SK-N-SH (cell line): ENCODE measurements at regions not wholly inside any gene's neighbourhood (a gene's known extent, or its start where the extent isn't known, plus 50 kb on each side); places are given as distances from the start of the nearest gene placed in this dataset.

ENCODE experiments used
- CTCF ChIA-PET: fragments of 300-600, 350-600 bp; formaldehyde crosslinking; extraction: SDS; loops from one replicate; lab custom pipeline; 2021; lab: Yijun Ruan, JAX
- POLR2A ChIA-PET: fragments of 350-600 bp; sonication (Branson Sonifier 250); formaldehyde crosslinking; extraction: SDS; loops from one replicate; lab custom pipeline; 2020; ENCODE audit warnings: antibody characterized with exemption, inconsistent platforms; lab: Yijun Ruan, JAX
- DNase-seq: peaks from one replicate; pipeline ENCODE4 v3.0.0; 2012
- H2AFZ ChIP-seq: fragments of 200-600 bp; sonication (generic); 2 replicates; pipeline ENCODE4 v1.8.1; 2016; ENCODE audit warnings: antibody characterized with exemption, mild to moderate bottlenecking, low read depth
- H3F3A ChIP-seq: fragments of 200-600 bp; sonication (generic); replicated peaks from 2 replicates; pipeline ENCODE3; 2016; ENCODE audit warnings: antibody characterized with exemption, mild to moderate bottlenecking; ENCODE audit not compliant: insufficient read depth
- H3K27ac ChIP-seq, 2 experiments: fragments of 200-500 bp in 1 of 2; fragments of 200-600 bp in 1 of 2; sonication (Bioruptor generic) in 1 of 2; sonication (generic), shearing (Covaris generic) in 1 of 2; 2 replicates each; pipeline versions ENCODE4 v1.5.1 to v1.6.1; 2014 to 2016; ENCODE audit warnings: low read depth in 2 of 2, inconsistent platforms in 1 of 2, low read length in 1 of 2, mild to moderate bottlenecking in 1 of 2, mixed read lengths in 1 of 2
- H3K27me3 ChIP-seq: fragments of 200-600 bp; sonication (generic), shearing (Covaris generic); 2 replicates; pipeline ENCODE4 v1.6.1; 2016; ENCODE audit warnings: mixed run types; ENCODE audit not compliant: insufficient read depth
- H3K36me3 ChIP-seq, 2 experiments: fragments of 200-500 bp in 1 of 2; fragments of 200-600 bp in 1 of 2; sonication (Bioruptor generic) in 1 of 2; sonication (generic) in 1 of 2; replicated peaks in 1 of 2; 2 replicates each; pipeline versions ENCODE3 to v1.5.1; 2014 to 2016; ENCODE audit warnings: low read length in 1 of 2, mild to moderate bottlenecking in 1 of 2; ENCODE audit not compliant: insufficient read depth in 2 of 2, control insufficient read depth in 1 of 2
- H3K4me1 ChIP-seq, 2 experiments: fragments of 200-500 bp in 1 of 2; fragments of 200-600 bp in 1 of 2; sonication (Bioruptor generic) in 1 of 2; sonication (generic), shearing (Covaris generic) in 1 of 2; 2 replicates each; pipeline versions ENCODE4 v1.5.1 to v1.6.1; 2014 to 2016; ENCODE audit warnings: low read depth in 1 of 2, low read length in 1 of 2, mixed run types in 1 of 2; ENCODE audit not compliant: insufficient read depth in 2 of 2, control insufficient read depth in 1 of 2
- H3K4me2 ChIP-seq: fragments of 200-600 bp; sonication (generic), shearing (Covaris generic); 2 replicates; pipeline ENCODE4 v1.6.1; 2017; ENCODE audit warnings: mixed run types
- H3K4me3 ChIP-seq, 2 experiments: fragments of 200-500 bp in 1 of 2; fragments of 200-600 bp in 1 of 2; sonication (Bioruptor generic) in 1 of 2; sonication (generic), shearing (Covaris generic) in 1 of 2; 2 replicates each; pipeline versions ENCODE4 v1.5.1 to v1.8.1; 2014 to 2016; ENCODE audit warnings: low read depth in 2 of 2, inconsistent platforms in 1 of 2, low read length in 1 of 2, mild to moderate bottlenecking in 1 of 2, mixed read lengths in 1 of 2, moderate library complexity in 1 of 2
- H3K79me2 ChIP-seq: fragments of 200-600 bp; sonication (generic); 2 replicates; pipeline ENCODE4 v1.8.1; 2017; ENCODE audit warnings: mild to moderate bottlenecking; ENCODE audit not compliant: insufficient read depth
- H3K9ac ChIP-seq: fragments of 200-600 bp; sonication (generic); 2 replicates; pipeline ENCODE4 v1.6.1; 2017; ENCODE audit warnings: mixed run types
- H3K9me2 ChIP-seq: fragments of 200-600 bp; sonication (generic); 2 replicates; pipeline ENCODE4 v1.6.1; 2017; ENCODE audit warnings: mixed run types
- H3K9me3 ChIP-seq: fragments of 200-600 bp; sonication (generic); 2 replicates; pipeline ENCODE4 v1.6.1; 2017; ENCODE audit warnings: mixed run types, mild to moderate bottlenecking, moderate library complexity
- H4K20me1 ChIP-seq: fragments of 200-600 bp; sonication (generic); 2 replicates; pipeline ENCODE4 v1.6.1; 2017; ENCODE audit warnings: mild to moderate bottlenecking, mixed run types; ENCODE audit not compliant: insufficient read depth
- EP300 ChIP-seq, 2 experiments: IDR thresholded peaks; 2 replicates each; pipeline versions ENCODE4 v1.4.0 to v1.6.1; 2012; ENCODE audit warnings: borderline replicate concordance in 1 of 2, low read depth in 1 of 2, low read length in 1 of 2
- GABPA ChIP-seq: IDR thresholded peaks from 2 replicates; pipeline ENCODE4 v1.4.0; 2012; ENCODE audit warnings: low read depth, mild to moderate bottlenecking
- JUND ChIP-seq: IDR thresholded peaks from 2 replicates; pipeline ENCODE4 v1.4.0; 2012
- POLR2AphosphoS5 ChIP-seq: IDR thresholded peaks from 2 replicates; pipeline ENCODE4 v1.6.1; 2012; ENCODE audit warnings: low read depth, low read length
- RAD21 ChIP-seq: IDR thresholded peaks from 2 replicates; pipeline ENCODE4 v1.6.1; 2012; ENCODE audit warnings: mild to moderate bottlenecking, low read length
- SIN3A ChIP-seq: IDR thresholded peaks from 2 replicates; pipeline ENCODE4 v1.6.1; 2012; ENCODE audit warnings: low read depth, mild to moderate bottlenecking, low read length, moderate library complexity, borderline replicate concordance
- TEAD4 ChIP-seq: IDR thresholded peaks from 2 replicates; pipeline ENCODE4 v1.4.0; 2012; ENCODE audit warnings: mild to moderate bottlenecking, borderline replicate concordance; ENCODE audit not compliant: insufficient read depth
- USF1 ChIP-seq: IDR thresholded peaks from 2 replicates; pipeline ENCODE4 v1.4.0; 2012; ENCODE audit warnings: low read depth, borderline replicate concordance
- USF2 ChIP-seq: fragments of 150-350 bp; IDR thresholded peaks from 2 replicates; pipeline ENCODE4 v1.6.1; 2017; ENCODE audit warnings: antibody characterized with exemption, low read length, low read depth, borderline replicate concordance
- YY1 ChIP-seq: IDR thresholded peaks from 2 replicates; pipeline ENCODE4 v1.4.0; 2012; ENCODE audit warnings: low read depth, mild to moderate bottlenecking
- ZBTB33 ChIP-seq: IDR thresholded peaks from 2 replicates; pipeline ENCODE4 v1.4.0; 2012; ENCODE audit warnings: low read depth, borderline replicate concordance
- WGBS: methylation state at CpG from one replicate; pipeline ENCODE4 v1.1.6; 2017; ENCODE audit warnings: low lambda C conversion rate; 5-methylcytosine and 5-hydroxymethylcytosine counted together

- TF ChIP-seq SIN3A (no peak), POLR2AphosphoS5 (no peak), YY1 (no peak), JUND (no peak), RAD21 (no peak), USF1 (no peak), TEAD4 (no peak)
- 36% methylated on average over 6 of the region's 6 CpGs for WGBS
- ChIA-PET POLR2A (no interaction called here), CTCF (interaction anchor here (0.8 to 0.9 kb wide), 3 partner anchors 15 to 572 kb away, joined by 3 to 4 read pairs (median 3); no protein-coding TSS in a partner anchor)
- no peaks in the 10 kb centered on the region for H3K4me1 ChIP-seq
- no peak overlapping the region for H3K4me3 ChIP-seq
- no peaks in the 10 kb centered on the region for H3F3A ChIP-seq
- no peaks in the 10 kb centered on the region for H3K9me3 ChIP-seq
- no peaks in the 10 kb centered on the region for H3K9me2 ChIP-seq
- H4K20me1 ChIP-seq = no peaks in the 10 kb centered on the region
- no peak overlapping the region for H3K9ac ChIP-seq
- H3K27ac ChIP-seq = no peak overlapping the region
- no peak overlapping the region for H3K4me2 ChIP-seq
- no peak overlapping the region for H2AFZ ChIP-seq
- no peaks in the 10 kb centered on the region for H3K79me2 ChIP-seq
- H3K27me3 ChIP-seq = no peaks in the 10 kb centered on the region; the same call in 1 of the 2 replicates
- no peaks in the 10 kb centered on the region for H3K36me3 ChIP-seq
- no peak for DNase-seq
Observed at GRCh38 chr7:13257661-13258060, 570.2 kb downstream of the ARL4A start.

GRCh38 chr7:13258386-13258785 lies 571.0 kb downstream of the ARL4A start:
- H3K79me2 ChIP-seq = no peaks in the 10 kb centered on the region
- H3K4me3 ChIP-seq = no peak overlapping the region
- WGBS = 31% methylated on average over 2 of the region's 2 CpGs
- H3K9me2 ChIP-seq = no peaks in the 10 kb centered on the region
- no peak overlapping the region for H3K9ac ChIP-seq
- no peak overlapping the region for H3K27ac ChIP-seq
- H3K4me1 ChIP-seq = no peaks in the 10 kb centered on the region
- no peaks in the 10 kb centered on the region for H3F3A ChIP-seq
- POLR2A ChIA-PET = no interaction called here
- H3K27me3 ChIP-seq = no peaks in the 10 kb centered on the region; the same call in 1 of the 2 replicates
- no peak overlapping the region for H2AFZ ChIP-seq
- no peak for DNase-seq
- no peaks in the 10 kb centered on the region for H3K9me3 ChIP-seq
- no peaks in the 10 kb centered on the region for H4K20me1 ChIP-seq
- TF ChIP-seq ZBTB33 = no peak
- TF ChIP-seq YY1 = no peak
- no peak for TF ChIP-seq GABPA
- TF ChIP-seq EP300 (IDR thresholded peaks at IDR 0.05; ENCODE audit: borderline replicate concordance in 1 of 2, low read depth in 1 of 2, low read length in 1 of 2) = no peak
- no peak for TF ChIP-seq TEAD4
- TF ChIP-seq USF1 = no peak
- TF ChIP-seq USF2 = no peak
- no peaks in the 10 kb centered on the region for H3K36me3 ChIP-seq
- CTCF ChIA-PET = interaction anchor here (5.9 kb wide), 1 partner anchor 733 kb away, joined by 36 read pairs; no protein-coding TSS in a partner anchor
- H3K4me2 ChIP-seq = no peak overlapping the region
